HCT116 (cell line): ENCODE measurements at regions not wholly inside any gene's neighbourhood (a gene's known extent, or its start where the extent isn't known, plus 50 kb on each side); places are given as distances from the start of the nearest gene placed in this dataset.

ENCODE experiments used
- ATAC-seq: fragments of 200-7000 bp; cut with Tn5 transposase; 2 replicates; pipeline ENCODE4 v1.9.1; 2020; ENCODE audit warnings: mild to moderate bottlenecking, moderate library complexity
- BruUV-seq: library from RNA; stranded (reverse); fragments of 400-500 nt; replicated peaks from 2 replicates; lab custom pipeline; 2021; lab: Mats Ljungman, UMichigan
- CTCF ChIA-PET: fragments of 300-600 bp; sonication (Branson Sonifier 250); formaldehyde crosslinking; loops from one replicate; lab custom pipeline; 2021; ENCODE audit warnings: antibody characterized with exemption; lab: Charles Lee
- POLR2A ChIA-PET: fragments of 300-600, 350-600 bp; sonication (Branson Sonifier 250); formaldehyde crosslinking; loops from one replicate; lab custom pipeline; 2021; ENCODE audit warnings: antibody characterized with exemption; lab: Charles Lee
- RAD21 ChIA-PET, 2 experiments: fragments of 300-600 bp; sonication (Branson Sonifier 250); formaldehyde crosslinking; loops; one replicate each; lab custom pipeline; 2023; ENCODE audit warnings: low total read pairs in 2 of 2; ENCODE audit not compliant: uncharacterized antibody in 2 of 2, unreplicated experiment in 2 of 2, low non-redundant PET in 1 of 2; lab: Charles Lee
- DNase-seq: peaks from one replicate; pipeline ENCODE4 v3.0.0-alpha.2; 2010; ENCODE audit warnings: low read depth, low spot score
- H2AFZ ChIP-seq: fragments of 200-600 bp; shearing (Covaris generic), sonication (generic); 2 replicates; pipeline ENCODE4 v1.6.1; 2017; ENCODE audit warnings: low read depth, mixed run types, mixed read lengths, antibody characterized with exemption, low read length; ENCODE audit not compliant: poor library complexity, severe bottlenecking
- H3K27ac ChIP-seq: 2 replicates; pipeline ENCODE4 v1.5.1; 2012; ENCODE audit warnings: low read depth, low read length
- H3K27me3 ChIP-seq: fragments of 200-600 bp; sonication (generic); 2 replicates; pipeline ENCODE4 v1.6.1; 2016; ENCODE audit warnings: mixed run types, low read length, mixed read lengths; ENCODE audit not compliant: insufficient read depth
- H3K36me3 ChIP-seq, 2 experiments: fragments of 200-500 bp in 1 of 2; fragments of 200-600 bp in 1 of 2; sonication (Bioruptor generic) in 1 of 2; sonication (generic) in 1 of 2; 2 replicates each; pipeline versions ENCODE4 v1.5.1 to v1.6.1; 2014 to 2016; ENCODE audit warnings: low read length in 2 of 2, inconsistent platforms in 1 of 2, mixed read lengths in 1 of 2, mixed run types in 1 of 2; ENCODE audit not compliant: insufficient read depth in 2 of 2, control insufficient read depth in 1 of 2
- H3K4me1 ChIP-seq, 2 experiments: fragments of 200-600 bp in 1 of 2; sonication (generic) in 1 of 2; 2 replicates each; pipeline versions ENCODE4 v1.5.1 to v1.6.1; 2012 to 2017; ENCODE audit warnings: low read length in 2 of 2, inconsistent platforms in 1 of 2, mild to moderate bottlenecking in 1 of 2, mixed read lengths in 1 of 2, mixed run types in 1 of 2, moderate library complexity in 1 of 2; ENCODE audit not compliant: insufficient read depth in 2 of 2, control insufficient read depth in 1 of 2
- H3K4me2 ChIP-seq: fragments of 200-600 bp; sonication (generic); 2 replicates; pipeline ENCODE4 v1.6.1; 2017; ENCODE audit warnings: mixed run types, low read length, mixed read lengths
- H3K4me3 ChIP-seq, 2 experiments: fragments of 200-600 bp in 1 of 2; sonication (generic) in 1 of 2; replicated peaks in 1 of 2; 2 replicates each; pipeline ENCODE4 v1.5.1; 2011 to 2016; ENCODE audit warnings: low read length in 2 of 2, control low read depth in 1 of 2, low read depth in 1 of 2, mild to moderate bottlenecking in 1 of 2, mixed read lengths in 1 of 2, mixed run types in 1 of 2
- H3K79me2 ChIP-seq: fragments of 200-600 bp; sonication (generic); 2 replicates; pipeline ENCODE4 v1.6.1; 2017; ENCODE audit warnings: mild to moderate bottlenecking, mixed run types, low read length, moderate library complexity, mixed read lengths; ENCODE audit not compliant: insufficient read depth
- H3K9ac ChIP-seq: fragments of 200-600 bp; sonication (generic); 2 replicates; pipeline ENCODE4 v1.6.1; 2016; ENCODE audit warnings: low read length, mixed read lengths
- H3K9me2 ChIP-seq: fragments of 200-600 bp; sonication (generic), shearing (Covaris generic); 2 replicates; pipeline ENCODE4 v1.6.1; 2017; ENCODE audit warnings: mixed run types, mild to moderate bottlenecking, moderate library complexity; ENCODE audit not compliant: insufficient read depth
- H3K9me3 ChIP-seq, 2 experiments: fragments of 200-500 bp in 1 of 2; fragments of 200-600 bp in 1 of 2; sonication (Bioruptor generic) in 1 of 2; sonication (generic) in 1 of 2; 2 replicates each; pipeline ENCODE4 v1.6.1; 2014 to 2017; ENCODE audit warnings: low read length in 2 of 2, mixed read lengths in 2 of 2, inconsistent platforms in 1 of 2, low read depth in 1 of 2, mild to moderate bottlenecking in 1 of 2, mixed run types in 1 of 2, moderate library complexity in 1 of 2; ENCODE audit not compliant: control insufficient read depth in 1 of 2, insufficient read depth in 1 of 2
- H4K20me1 ChIP-seq: fragments of 200-600 bp; sonication (generic), shearing (Covaris generic); 2 replicates; pipeline ENCODE4 v1.6.1; 2017; ENCODE audit warnings: mixed run types, mild to moderate bottlenecking, moderate library complexity; ENCODE audit not compliant: insufficient read depth
- CBX3 ChIP-seq: IDR thresholded peaks from 2 replicates; pipeline ENCODE4 v1.6.1; 2012; ENCODE audit warnings: low read depth
- CEBPB ChIP-seq: IDR thresholded peaks from 2 replicates; pipeline ENCODE4 v1.6.1; 2012; ENCODE audit warnings: low read depth
- ELF1 ChIP-seq: IDR thresholded peaks from 2 replicates; pipeline ENCODE4 v1.6.1; 2012; ENCODE audit warnings: low read depth, borderline replicate concordance
- EZH2 ChIP-seq: fragments of 200-600 bp; sonication (generic); IDR thresholded peaks from 2 replicates; pipeline ENCODE4 v1.6.1; 2017; ENCODE audit warnings: antibody characterized with exemption, mixed run types
- EZH2phosphoT487 ChIP-seq: fragments of 200-600 bp; IDR thresholded peaks from 2 replicates; pipeline ENCODE4 v1.6.1; 2018; ENCODE audit warnings: antibody characterized with exemption, borderline replicate concordance
- MAX ChIP-seq: IDR thresholded peaks from 2 replicates; pipeline ENCODE4 v1.6.1; 2012
- POLR2A ChIP-seq: IDR thresholded peaks from 2 replicates; pipeline ENCODE4 v1.7.0; 2011; ENCODE audit warnings: borderline replicate concordance; ENCODE audit not compliant: insufficient read depth, insufficient read length; ENCODE audit errors: extremely low read depth
- POLR2AphosphoS5 ChIP-seq: IDR thresholded peaks from 2 replicates; pipeline ENCODE4 v1.6.1; 2011; ENCODE audit warnings: mild to moderate bottlenecking, low read depth, low read length, moderate library complexity
- SIN3A ChIP-seq: IDR thresholded peaks from 2 replicates; pipeline ENCODE4 v1.6.1; 2012; ENCODE audit warnings: low read depth
- SP1 ChIP-seq: IDR thresholded peaks from 2 replicates; pipeline ENCODE4 v1.6.1; 2012; ENCODE audit warnings: low read depth
- SRF ChIP-seq: IDR thresholded peaks from 2 replicates; pipeline ENCODE4 v1.6.1; 2012; ENCODE audit warnings: low read depth
- TCF7L2 ChIP-seq: IDR thresholded peaks from 2 replicates; pipeline ENCODE4 v1.7.0; 2011; ENCODE audit warnings: borderline replicate concordance, inconsistent platforms; ENCODE audit not compliant: insufficient read depth, insufficient read length; ENCODE audit errors: extremely low read depth
- intact Hi-C: fragments of 100-400 bp; cut with micrococcal nuclease; formaldehyde crosslinking; loops from 2 replicates; pipeline ENCODE4 v1.10.0; 2022

- no peaks in the 10 kb centered on the region for H3K9me3 ChIP-seq
- no peak overlapping the region for H3K27ac ChIP-seq
- ChIA-PET RAD21 (no interaction called here), POLR2A (no interaction called here), CTCF (no interaction called here)
- no peak for TF ChIP-seq MAX
- no peak for TF ChIP-seq TCF7L2
- TF ChIP-seq ELF1, result no peak
- no peak for TF ChIP-seq SP1
- TF ChIP-seq CBX3, result no peak
- TF ChIP-seq EZH2phosphoT487, result no peak
- no peak for TF ChIP-seq SIN3A
- TF ChIP-seq POLR2A, result no peak
- no peak for TF ChIP-seq EZH2
- no peak for TF ChIP-seq SRF
- TF ChIP-seq CEBPB, result no peak
- TF ChIP-seq POLR2AphosphoS5, result no peak
- no peaks in the 10 kb centered on the region for H4K20me1 ChIP-seq
- no peak overlapping the region for H3K4me2 ChIP-seq
- intact Hi-C loops, result no loop called here
- H3K79me2 ChIP-seq, result no peaks in the 10 kb centered on the region
- no peaks in the 10 kb centered on the region for H3K36me3 ChIP-seq
- no peak overlapping the region for H3K9ac ChIP-seq
- peaks cover 6 to 7% of the 10 kb centered on the region in 2 experiments; a peak in 3 of 4 replicates for H3K4me1 ChIP-seq
- no peak overlapping the region for H3K4me3 ChIP-seq
- no peaks in the 10 kb centered on the region for H3K9me2 ChIP-seq
- H2AFZ ChIP-seq, result no peak overlapping the region
- H3K27me3 ChIP-seq, result peaks cover 21% of the 10 kb centered on the region; the same call in 1 of the 2 replicates
- ATAC-seq, result no peak
- BruUV-seq, result no TSS peak
- no peak for DNase-seq
These were observed 96.4 kb upstream of the TNRC6C start for GRCh38 chr17:77861981-77862645.
